ENCODE measurements at regions not wholly inside any gene's neighbourhood (a gene's known extent, or its start where the extent isn't known, plus 50 kb on each side); places are given as distances from the start of the nearest gene placed in this dataset.

GRCh38 chr13:62337109-62337880 is 921.6 kb upstream of the PCDH20 start:
- Histone ChIP-seq H3K36me3 (ENCODE audit: control insufficient read depth, insufficient read depth, low read length) (no peaks in the 10 kb centered on the region), H3K27me3 (ENCODE audit: control insufficient read depth, insufficient read depth, low read length) (no peaks in the 10 kb centered on the region), H3K9me3 (ENCODE audit: control insufficient read depth, low read length) (no peaks in the 10 kb centered on the region), H3K4me3 (ENCODE audit: low read depth, low read length) (no peak overlapping the region), H2AFZ (no peak overlapping the region), H3K9ac (no peak overlapping the region), H3K27ac (no peak overlapping the region), H3K4me2 (ENCODE audit: low read length) (no peak overlapping the region), H3K79me2 (no peaks in the 10 kb centered on the region), H3K4me1 (no peaks in the 10 kb centered on the region)
- no peak for TF ChIP-seq CTCF (IDR thresholded peaks at IDR 0.05)

GRCh38 chr13:62336507-62336906 is 920.9 kb upstream of the PCDH20 start:
- no peaks in the 10 kb centered on the region for H3K27me3 ChIP-seq (ENCODE audit: control insufficient read depth, insufficient read depth, low read length)
- no peaks in the 10 kb centered on the region for H3K36me3 ChIP-seq (ENCODE audit: control insufficient read depth, insufficient read depth, low read length)
- H2AFZ ChIP-seq = no peak overlapping the region
- H3K4me1 ChIP-seq = no peaks in the 10 kb centered on the region
- H3K9me3 ChIP-seq (ENCODE audit: control insufficient read depth, low read length) = no peaks in the 10 kb centered on the region
- TF ChIP-seq CTCF (IDR thresholded peaks at IDR 0.05) = no peak
- H3K27ac ChIP-seq = no peak overlapping the region
- H3K4me3 ChIP-seq (ENCODE audit: low read depth, low read length) = no peak overlapping the region
- H3K4me2 ChIP-seq (ENCODE audit: low read length) = no peak overlapping the region
- no peak overlapping the region for H3K9ac ChIP-seq
- no peaks in the 10 kb centered on the region for H3K79me2 ChIP-seq

- H3K4me3 ChIP-seq (ENCODE audit: low read depth, low read length) = no peak overlapping the region
- no peaks in the 10 kb centered on the region for H3K36me3 ChIP-seq (ENCODE audit: control insufficient read depth, insufficient read depth, low read length)
- no peak overlapping the region for H3K4me2 ChIP-seq (ENCODE audit: low read length)
- TF ChIP-seq CTCF (IDR thresholded peaks at IDR 0.05) = no peak
- H3K4me1 ChIP-seq = no peaks in the 10 kb centered on the region
- H3K27me3 ChIP-seq (ENCODE audit: control insufficient read depth, insufficient read depth, low read length) = no peaks in the 10 kb centered on the region
- H3K9ac ChIP-seq = no peak overlapping the region
- H3K9me3 ChIP-seq (ENCODE audit: control insufficient read depth, low read length) = no peaks in the 10 kb centered on the region
- no peak overlapping the region for H3K27ac ChIP-seq
- H2AFZ ChIP-seq = no peak overlapping the region
- no peaks in the 10 kb centered on the region for H3K79me2 ChIP-seq
Observed at GRCh38 chr13:62333466-62333865, 917.8 kb upstream of the PCDH20 start.

- H3K27ac ChIP-seq = no peak overlapping the region
- H3K4me1 ChIP-seq = no peaks in the 10 kb centered on the region
- H3K4me3 ChIP-seq (ENCODE audit: low read depth, low read length) = no peak overlapping the region
- no peak overlapping the region for H3K9ac ChIP-seq
- no peaks in the 10 kb centered on the region for H3K79me2 ChIP-seq
- H3K36me3 ChIP-seq (ENCODE audit: control insufficient read depth, insufficient read depth, low read length) = no peaks in the 10 kb centered on the region
- H2AFZ ChIP-seq = no peak overlapping the region
- no peaks in the 10 kb centered on the region for H3K9me3 ChIP-seq (ENCODE audit: control insufficient read depth, low read length)
- no peak for TF ChIP-seq CTCF (IDR thresholded peaks at IDR 0.05)
- H3K4me2 ChIP-seq (ENCODE audit: low read length) = no peak overlapping the region
- H3K27me3 ChIP-seq (ENCODE audit: control insufficient read depth, insufficient read depth, low read length) = no peaks in the 10 kb centered on the region
Observed at GRCh38 chr13:62331384-62331783, 915.7 kb upstream of the PCDH20 start.

- Histone ChIP-seq H3K79me2 (no peaks in the 10 kb centered on the region), H3K27me3 (ENCODE audit: control insufficient read depth, insufficient read depth, low read length) (no peaks in the 10 kb centered on the region), H3K36me3 (ENCODE audit: control insufficient read depth, insufficient read depth, low read length) (no peaks in the 10 kb centered on the region), H3K9me3 (ENCODE audit: control insufficient read depth, low read length) (no peaks in the 10 kb centered on the region), H2AFZ (no peak overlapping the region), H3K9ac (no peak overlapping the region), H3K4me1 (no peaks in the 10 kb centered on the region), H3K4me3 (ENCODE audit: low read depth, low read length) (no peak overlapping the region), H3K27ac (no peak overlapping the region), H3K4me2 (ENCODE audit: low read length) (no peak overlapping the region)
- no peak for TF ChIP-seq CTCF (IDR thresholded peaks at IDR 0.05)
Observed at GRCh38 chr13:62327367-62327766, 911.7 kb upstream of the PCDH20 start.

Data from parathyroid adenoma (tissue), 2 donors.